ENCODE measurements at regions not wholly inside any gene's neighbourhood (a gene's known extent, or its start where the extent isn't known, plus 50 kb on each side); places are given as distances from the start of the nearest gene placed in this dataset.

DNA sequence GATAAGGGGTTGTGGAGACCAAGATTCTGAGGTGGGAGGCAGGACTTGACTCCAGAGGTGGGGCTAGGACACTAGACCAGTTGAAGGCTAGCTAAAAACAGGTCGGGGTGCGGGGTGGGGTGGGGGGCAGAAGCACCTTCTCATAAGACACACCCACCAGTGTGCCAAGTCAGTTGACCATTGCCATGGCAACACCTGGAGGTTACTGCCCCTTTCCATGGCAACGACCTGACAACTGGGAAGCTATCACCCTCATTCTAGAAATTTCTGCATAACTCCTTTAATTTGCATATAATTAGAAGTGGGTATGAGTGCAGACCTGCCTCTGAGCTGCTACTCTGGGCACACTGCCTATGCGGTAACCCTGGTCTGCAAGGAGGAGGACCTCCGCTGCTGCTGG lies 53.9 kb upstream of the ALOX12 start:
- H3K4me3 ChIP-seq (replicated peaks in 1 of 3; ENCODE audit: insufficient read depth in 1 of 3, low read depth in 2 of 3, low read length in 3 of 3): no peak overlapping the region
- H3K4me2 ChIP-seq (ENCODE audit: low read depth, low read length): no peak overlapping the region
- no TSS peak for BruUV-seq (replicated peaks)
- no peak for DNase-seq (ENCODE audit: low spot score)
- H3K36me3 ChIP-seq (replicated peaks in 1 of 2; ENCODE audit: control insufficient read depth in 1 of 2, insufficient read depth in 2 of 2, low read length in 2 of 2): peaks cover 0 to 8% of the 10 kb centered on the region in 2 experiments; a peak in 2 of 5 replicates
- FAIRE-seq: no peak
- H3K79me2 ChIP-seq (ENCODE audit: insufficient read depth, low read length): no peaks in the 10 kb centered on the region
- POLR2A ChIA-PET: interaction anchor here (0.5 kb wide), 1 partner anchor 99 kb away, joined by 3 read pairs; no protein-coding TSS in a partner anchor
- CTCF ChIA-PET (ENCODE audit: low intra/inter-chr PET ratio, low total read pairs): no interaction called here
- H3K9ac ChIP-seq (ENCODE audit: insufficient read depth, low read depth, low read length): no peak overlapping the region
- ATAC-seq: no peak
- no peaks in the 10 kb centered on the region for H3K27me3 ChIP-seq (ENCODE audit: control insufficient read depth in 1 of 2, insufficient read depth in 2 of 2, low read length in 2 of 2)
- H2AFZ ChIP-seq (ENCODE audit: low read length): no peak overlapping the region
- intact Hi-C loops (cut with micrococcal nuclease; ENCODE audit: unreplicated experiment): no loop called here
- WGBS (ENCODE audit: low lambda C conversion rate): 87% methylated on average over 4 of the region's 5 CpGs
- TF ChIP-seq, protein P1, sequence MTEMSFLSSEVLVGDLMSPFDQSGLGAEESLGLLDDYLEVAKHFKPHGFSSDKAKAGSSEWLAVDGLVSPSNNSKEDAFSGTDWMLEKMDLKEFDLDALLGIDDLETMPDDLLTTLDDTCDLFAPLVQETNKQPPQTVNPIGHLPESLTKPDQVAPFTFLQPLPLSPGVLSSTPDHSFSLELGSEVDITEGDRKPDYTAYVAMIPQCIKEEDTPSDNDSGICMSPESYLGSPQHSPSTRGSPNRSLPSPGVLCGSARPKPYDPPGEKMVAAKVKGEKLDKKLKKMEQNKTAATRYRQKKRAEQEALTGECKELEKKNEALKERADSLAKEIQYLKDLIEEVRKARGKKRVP (CRISPR knock-in tag; IDR thresholded peaks at IDR 0.05): no peak
- TF ChIP-seq ATAD3A (CRISPR knock-in tag; IDR thresholded peaks at IDR 0.05) (no peak), RORA (CRISPR knock-in tag; IDR thresholded peaks at IDR 0.05) (no peak), HNF4A (CRISPR knock-in tag; IDR thresholded peaks at IDR 0.05) (no peak), ZNF317 (CRISPR knock-in tag; IDR thresholded peaks at IDR 0.05) (no peak), TEAD2 (CRISPR knock-in tag; IDR thresholded peaks at IDR 0.05) (no peak), ZNF335 (CRISPR knock-in tag; IDR thresholded peaks at IDR 0.05) (no peak), BCL6 (CRISPR knock-in tag; IDR thresholded peaks at IDR 0.05) (no peak), TCF7 (IDR thresholded peaks at IDR 0.05; ENCODE audit: low read depth) (no peak)
- no peaks in the 10 kb centered on the region for H3K4me1 ChIP-seq (ENCODE audit: insufficient read depth, low read length)
- H3K27ac ChIP-seq (ENCODE audit: extremely low read length, insufficient read depth, low read length): no peak overlapping the region
- in situ Hi-C loops (cut with HindIII; ENCODE audit: extremely low pct_ligation_motif_present, low pct_unique_long_range_greater_than_20kb): no loop called here
- no peaks in the 10 kb centered on the region for H3K9me3 ChIP-seq (ENCODE audit: low read length)
- H4K20me1 ChIP-seq (ENCODE audit: insufficient read depth, low read length): no peaks in the 10 kb centered on the region

DNA sequence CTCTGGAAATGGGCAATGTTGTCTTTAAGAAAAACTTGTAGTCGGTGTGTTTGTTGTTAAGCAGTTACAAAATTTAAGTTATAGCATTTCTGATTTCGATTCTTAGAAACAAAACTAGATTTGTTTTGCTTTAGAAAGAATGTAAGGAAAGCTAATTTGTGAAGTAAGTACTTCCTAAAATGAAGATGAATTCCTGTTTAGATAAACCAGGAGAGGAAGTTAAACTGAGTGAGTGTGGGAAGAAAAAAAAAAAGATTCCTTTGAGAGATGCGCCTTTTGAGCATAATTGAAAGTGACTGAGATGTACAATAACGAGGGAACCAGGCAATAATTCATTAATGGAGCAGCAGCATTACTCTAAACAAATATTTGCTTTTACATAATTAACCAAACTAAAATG lies 52.4 kb upstream of the ALOX12 start:
- no TSS peak for BruUV-seq (replicated peaks)
- H3K36me3 ChIP-seq (replicated peaks in 1 of 2; ENCODE audit: control insufficient read depth in 1 of 2, insufficient read depth in 2 of 2, low read length in 2 of 2): peaks cover 0 to 5% of the 10 kb centered on the region in 2 experiments; a peak in 1 of 5 replicates
- ChIA-PET POLR2A (no interaction called here), CTCF (ENCODE audit: low intra/inter-chr PET ratio, low total read pairs) (no interaction called here)
- H4K20me1 ChIP-seq (ENCODE audit: insufficient read depth, low read length): no peaks in the 10 kb centered on the region
- H3K9ac ChIP-seq (ENCODE audit: insufficient read depth, low read depth, low read length): no peak overlapping the region
- H3K79me2 ChIP-seq (ENCODE audit: insufficient read depth, low read length): no peaks in the 10 kb centered on the region
- no peaks in the 10 kb centered on the region for H3K4me1 ChIP-seq (ENCODE audit: insufficient read depth, low read length)
- H3K27ac ChIP-seq (ENCODE audit: extremely low read length, insufficient read depth, low read length): no peak overlapping the region
- 92% methylated on average over 4 of the region's 4 CpGs for WGBS (ENCODE audit: low lambda C conversion rate)
- DNase-seq (ENCODE audit: low spot score): no peak
- no peak overlapping the region for H2AFZ ChIP-seq (ENCODE audit: low read length)
- H3K27me3 ChIP-seq (ENCODE audit: control insufficient read depth in 1 of 2, insufficient read depth in 2 of 2, low read length in 2 of 2): no peaks in the 10 kb centered on the region
- intact Hi-C loops (cut with micrococcal nuclease; ENCODE audit: unreplicated experiment): no loop called here
- ATAC-seq: no peak
- in situ Hi-C loops (cut with HindIII; ENCODE audit: extremely low pct_ligation_motif_present, low pct_unique_long_range_greater_than_20kb): no loop called here
- no peaks in the 10 kb centered on the region for H3K9me3 ChIP-seq (ENCODE audit: low read length)
- no peak overlapping the region for H3K4me3 ChIP-seq (replicated peaks in 1 of 3; ENCODE audit: insufficient read depth in 1 of 3, low read depth in 2 of 3, low read length in 3 of 3)
- no peak overlapping the region for H3K4me2 ChIP-seq (ENCODE audit: low read depth, low read length)
- FAIRE-seq: no peak
- TF ChIP-seq HOXA5 (CRISPR knock-in tag; IDR thresholded peaks at IDR 0.05) (no peak), ZBTB38 (CRISPR knock-in tag; IDR thresholded peaks at IDR 0.05) (no peak), ZNF44 (CRISPR knock-in tag; IDR thresholded peaks at IDR 0.05) (no peak), EP300 (IDR thresholded peaks at IDR 0.05; ENCODE audit: low read depth in 2 of 2, low read length in 2 of 2) (no peak), EP300 (CRISPR knock-in tag; IDR thresholded peaks at IDR 0.05; ENCODE audit: borderline replicate concordance) (no peak), RARG (CRISPR knock-in tag; IDR thresholded peaks at IDR 0.05; ENCODE audit: low read depth) (no peak), ARNT2 (CRISPR knock-in tag; IDR thresholded peaks at IDR 0.05; ENCODE audit: low read depth) (no peak)
- TF ChIP-seq, protein P2, sequence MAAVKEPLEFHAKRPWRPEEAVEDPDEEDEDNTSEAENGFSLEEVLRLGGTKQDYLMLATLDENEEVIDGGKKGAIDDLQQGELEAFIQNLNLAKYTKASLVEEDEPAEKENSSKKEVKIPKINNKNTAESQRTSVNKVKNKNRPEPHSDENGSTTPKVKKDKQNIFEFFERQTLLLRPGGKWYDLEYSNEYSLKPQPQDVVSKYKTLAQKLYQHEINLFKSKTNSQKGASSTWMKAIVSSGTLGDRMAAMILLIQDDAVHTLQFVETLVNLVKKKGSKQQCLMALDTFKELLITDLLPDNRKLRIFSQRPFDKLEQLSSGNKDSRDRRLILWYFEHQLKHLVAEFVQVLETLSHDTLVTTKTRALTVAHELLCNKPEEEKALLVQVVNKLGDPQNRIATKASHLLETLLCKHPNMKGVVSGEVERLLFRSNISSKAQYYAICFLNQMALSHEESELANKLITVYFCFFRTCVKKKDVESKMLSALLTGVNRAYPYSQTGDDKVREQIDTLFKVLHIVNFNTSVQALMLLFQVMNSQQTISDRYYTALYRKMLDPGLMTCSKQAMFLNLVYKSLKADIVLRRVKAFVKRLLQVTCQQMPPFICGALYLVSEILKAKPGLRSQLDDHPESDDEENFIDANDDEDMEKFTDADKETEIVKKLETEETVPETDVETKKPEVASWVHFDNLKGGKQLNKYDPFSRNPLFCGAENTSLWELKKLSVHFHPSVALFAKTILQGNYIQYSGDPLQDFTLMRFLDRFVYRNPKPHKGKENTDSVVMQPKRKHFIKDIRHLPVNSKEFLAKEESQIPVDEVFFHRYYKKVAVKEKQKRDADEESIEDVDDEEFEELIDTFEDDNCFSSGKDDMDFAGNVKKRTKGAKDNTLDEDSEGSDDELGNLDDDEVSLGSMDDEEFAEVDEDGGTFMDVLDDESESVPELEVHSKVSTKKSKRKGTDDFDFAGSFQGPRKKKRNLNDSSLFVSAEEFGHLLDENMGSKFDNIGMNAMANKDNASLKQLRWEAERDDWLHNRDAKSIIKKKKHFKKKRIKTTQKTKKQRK (IDR thresholded peaks at IDR 0.05; ENCODE audit: low read length): no peak

All from HepG2 (cell line).